T-helper 1 cell (primary cell): ENCODE measurements at regions not wholly inside any gene's neighbourhood (a gene's known extent, or its start where the extent isn't known, plus 50 kb on each side); places are given as distances from the start of the nearest gene placed in this dataset.

Source experiments
- DNase-seq, 5 donors: peaks; one replicate each; pipeline ENCODE4 v3.0.0-alpha.2; 2012 to 2020

DNA sequence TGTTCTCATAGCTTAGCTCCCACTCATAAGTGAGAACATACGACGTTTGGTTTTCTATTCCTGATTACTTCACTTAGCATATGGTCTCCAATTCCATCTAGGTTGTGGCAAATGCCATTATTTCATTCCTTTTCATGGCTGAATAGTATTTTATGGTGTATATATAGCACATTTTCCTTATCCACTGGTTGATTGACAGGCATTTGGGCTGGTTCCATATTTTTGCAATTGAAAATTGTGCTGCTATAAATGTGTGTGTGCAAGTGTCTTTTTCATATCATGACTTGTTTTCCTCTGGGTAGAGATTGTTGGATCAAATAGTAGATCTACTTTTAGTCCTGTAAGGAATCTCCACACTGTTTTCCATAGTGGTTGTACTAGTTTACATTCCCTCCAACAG, 133.0 kb upstream of the TAB2 start:
- no peak for DNase-seq

DNA sequence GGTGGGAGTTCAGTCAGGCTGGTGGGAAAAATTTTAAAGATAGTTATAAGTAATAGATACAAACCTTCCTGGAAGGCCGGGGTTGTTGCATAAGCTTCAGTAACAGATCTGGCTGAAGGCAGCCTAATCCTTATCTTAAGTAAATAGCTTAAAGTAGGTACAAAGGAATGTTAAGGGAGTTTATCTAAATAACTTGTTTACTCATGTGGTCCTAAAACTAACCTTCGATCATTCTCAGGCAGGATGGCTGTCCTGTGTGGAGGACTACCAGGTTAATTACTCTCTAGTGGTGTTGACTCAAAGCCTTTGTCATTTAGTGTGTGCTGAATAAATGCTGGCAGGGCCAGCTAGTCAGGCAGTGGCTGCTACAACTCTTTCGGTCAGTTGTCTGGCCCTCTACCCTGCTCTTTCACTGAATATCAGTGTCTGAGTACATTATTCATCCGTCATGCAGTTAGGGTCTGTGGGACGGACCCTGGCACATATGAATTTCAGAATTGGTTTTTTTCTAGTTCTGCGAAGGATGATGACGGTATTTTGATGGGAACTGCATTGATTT, 131.6 kb upstream of the TAB2 start:
- no peak for DNase-seq

DNA sequence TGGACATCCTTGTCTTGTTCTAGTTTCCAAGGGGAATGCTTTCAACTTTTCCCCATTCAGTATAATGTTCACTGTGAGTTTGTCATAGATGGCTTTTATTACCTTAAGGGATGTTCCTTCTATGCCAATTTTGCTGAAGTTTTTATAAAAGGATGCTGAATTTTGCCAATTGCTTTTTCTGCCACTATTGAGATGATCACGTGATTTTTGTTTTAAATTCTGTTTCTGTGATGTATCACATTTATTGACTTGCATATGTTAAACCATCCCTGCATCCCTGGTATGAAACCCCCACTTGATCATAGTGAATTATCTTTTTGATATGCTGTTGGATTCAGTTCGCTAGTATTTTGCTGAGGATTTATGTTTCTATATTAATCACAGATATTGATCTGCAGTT, 130.6 kb upstream of the TAB2 start:
- no peak for DNase-seq

DNA sequence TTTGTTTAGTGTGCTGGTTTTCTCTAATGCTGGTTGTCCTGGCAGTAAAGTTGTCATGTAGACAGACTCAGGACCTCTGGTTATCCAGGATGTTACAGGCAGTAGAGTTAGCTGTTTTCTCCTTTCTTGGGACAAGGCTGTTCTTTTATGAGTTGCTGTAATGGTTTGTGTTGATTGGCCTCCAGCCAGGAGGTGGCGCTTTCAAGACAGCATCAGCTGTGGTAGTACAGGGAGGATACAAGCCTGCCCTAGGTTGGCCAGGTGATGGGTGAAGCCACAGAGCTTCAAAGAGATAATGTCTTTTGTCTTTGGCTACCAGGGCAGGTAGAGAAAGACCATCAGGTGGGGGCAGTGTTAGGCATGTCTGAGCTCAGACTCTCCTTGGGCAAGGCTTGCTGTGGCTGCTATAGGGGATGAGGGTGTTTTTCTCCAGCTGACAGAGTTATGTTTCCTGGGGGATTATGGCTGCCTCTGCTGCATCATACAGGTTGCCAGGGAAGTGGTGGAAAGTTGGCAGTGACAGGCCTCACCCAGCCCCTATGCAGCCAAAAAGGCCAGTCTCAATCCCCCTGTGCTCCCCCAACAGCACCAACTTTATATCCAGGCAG, 127.2 kb upstream of the TAB2 start:
- DNase-seq: peak in 4 of 5 donors; percentile 13 to 47 (median 17)

DNA sequence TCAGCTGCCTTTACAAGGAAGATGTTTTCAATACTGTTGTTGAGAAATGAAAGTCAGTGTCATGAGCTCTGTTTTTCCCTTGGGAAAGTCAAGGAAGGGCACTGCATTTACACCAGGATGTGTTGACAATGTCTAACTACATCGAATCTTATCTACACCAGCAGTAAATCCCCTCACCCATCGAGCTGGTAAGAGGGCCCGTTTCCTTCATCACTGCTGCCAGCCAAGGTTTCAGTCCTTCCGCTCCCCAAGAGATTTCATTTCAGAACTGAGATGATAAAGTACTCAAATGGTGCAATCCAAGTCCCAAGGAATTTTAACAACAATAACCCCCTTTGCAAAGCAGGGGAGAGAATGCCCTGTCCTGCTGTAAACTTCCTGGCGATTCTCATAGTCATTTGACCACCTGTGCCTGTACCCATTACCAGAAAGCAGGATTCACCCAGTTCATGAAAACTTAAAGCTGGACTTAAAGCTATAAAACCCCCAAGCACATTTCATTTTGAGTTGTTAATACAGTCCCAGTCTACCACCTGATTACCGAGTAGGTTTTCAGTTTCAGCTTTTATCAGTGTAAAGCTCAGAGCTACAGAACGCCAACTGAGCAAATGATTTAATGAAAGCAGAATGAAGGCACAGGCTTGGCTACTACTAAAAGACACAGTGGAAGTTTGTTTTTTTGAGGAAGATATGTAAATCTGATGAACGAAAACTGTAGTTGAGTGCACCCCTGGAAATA, 122.5 kb upstream of the TAB2 start:
- no peak for DNase-seq

DNA sequence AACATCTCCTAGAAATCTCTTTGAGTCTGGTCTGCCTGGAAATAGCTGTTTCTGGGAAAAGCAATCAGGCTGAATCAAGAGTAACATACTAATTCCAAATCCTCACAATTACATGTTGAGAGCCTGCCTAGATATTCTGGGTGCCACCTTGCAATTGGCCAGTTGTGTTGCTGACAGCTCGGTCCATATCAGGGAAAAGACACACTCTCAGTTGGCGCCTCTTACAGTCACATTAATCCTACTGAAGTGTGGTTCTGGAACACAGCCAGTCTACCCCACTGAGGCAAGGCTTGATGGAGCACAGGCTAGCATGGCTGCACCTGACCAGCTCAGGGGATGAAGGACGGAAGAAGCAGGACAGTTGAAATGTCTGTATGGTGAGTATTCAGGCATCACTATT, 121.4 kb upstream of the TAB2 start:
- DNase-seq: no peak

DNA sequence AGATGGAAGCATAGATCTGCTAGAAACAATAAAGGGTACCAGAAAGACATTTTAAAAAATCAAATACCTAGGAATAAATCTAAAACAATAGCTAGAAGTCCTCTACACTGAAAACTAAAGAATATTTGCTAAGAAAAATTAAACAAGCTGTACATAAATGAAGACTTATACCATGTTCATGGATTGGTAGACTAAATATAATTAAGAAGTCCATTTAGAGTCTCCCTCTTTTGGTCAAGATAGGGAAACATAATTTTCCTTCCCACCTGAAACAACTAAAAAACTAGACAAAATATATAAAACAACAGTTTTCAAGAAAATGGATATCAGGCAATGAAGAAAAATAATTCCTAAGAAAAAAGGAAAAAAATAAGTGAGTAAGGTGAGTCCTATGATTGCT, 120.0 kb upstream of the TAB2 start:
- no peak for DNase-seq

DNA sequence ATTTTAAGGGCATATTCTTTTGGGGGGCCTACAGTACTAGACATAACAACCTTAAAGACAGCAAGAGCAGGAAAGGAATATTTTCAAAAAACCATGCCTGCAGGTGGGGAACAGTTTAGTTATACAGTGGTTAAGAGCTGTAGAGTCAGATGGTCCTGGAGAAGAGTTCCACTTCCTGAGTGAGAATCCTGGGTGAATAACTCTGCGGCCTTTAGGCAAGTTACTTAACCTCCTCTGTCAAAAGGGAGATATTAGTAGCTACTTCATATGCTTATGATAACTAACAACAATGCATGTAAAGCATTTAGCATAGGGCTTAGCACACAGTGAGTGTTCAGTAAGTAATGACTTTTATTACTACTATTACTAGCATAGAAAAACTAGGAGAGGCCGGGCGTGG, 119.2 kb upstream of the TAB2 start:
- no peak for DNase-seq

DNA sequence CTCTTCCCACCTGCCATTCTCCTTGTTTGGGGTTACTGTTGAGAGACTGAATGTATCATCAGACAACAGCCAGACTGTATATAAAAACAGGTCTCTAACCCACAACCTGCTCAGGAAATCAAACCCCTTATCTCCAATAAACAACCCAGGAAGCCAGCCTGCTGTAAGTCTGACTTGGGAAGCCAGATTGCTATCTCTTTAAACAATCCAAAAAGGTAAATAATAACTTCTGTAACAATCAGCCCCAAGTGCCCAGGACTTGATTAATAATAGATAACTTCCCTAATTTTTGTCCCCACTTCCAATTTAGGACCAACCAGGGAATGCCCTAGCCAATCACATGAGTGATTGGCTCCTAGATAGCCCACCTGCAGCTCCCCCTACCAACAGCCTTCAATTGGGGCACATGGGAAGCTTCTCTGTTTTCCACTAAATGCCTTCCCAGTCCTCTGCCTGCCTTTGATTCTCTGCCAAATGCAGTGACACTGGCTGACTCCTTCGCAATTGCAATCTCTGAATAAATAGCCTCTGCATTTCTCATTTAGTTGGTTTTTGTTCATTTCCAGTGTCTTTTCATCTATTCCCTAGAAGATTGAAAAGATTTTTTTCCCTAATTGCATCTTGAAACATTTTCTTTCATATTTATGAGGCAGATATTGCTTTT, 117.1 kb upstream of the TAB2 start:
- no peak for DNase-seq

DNA sequence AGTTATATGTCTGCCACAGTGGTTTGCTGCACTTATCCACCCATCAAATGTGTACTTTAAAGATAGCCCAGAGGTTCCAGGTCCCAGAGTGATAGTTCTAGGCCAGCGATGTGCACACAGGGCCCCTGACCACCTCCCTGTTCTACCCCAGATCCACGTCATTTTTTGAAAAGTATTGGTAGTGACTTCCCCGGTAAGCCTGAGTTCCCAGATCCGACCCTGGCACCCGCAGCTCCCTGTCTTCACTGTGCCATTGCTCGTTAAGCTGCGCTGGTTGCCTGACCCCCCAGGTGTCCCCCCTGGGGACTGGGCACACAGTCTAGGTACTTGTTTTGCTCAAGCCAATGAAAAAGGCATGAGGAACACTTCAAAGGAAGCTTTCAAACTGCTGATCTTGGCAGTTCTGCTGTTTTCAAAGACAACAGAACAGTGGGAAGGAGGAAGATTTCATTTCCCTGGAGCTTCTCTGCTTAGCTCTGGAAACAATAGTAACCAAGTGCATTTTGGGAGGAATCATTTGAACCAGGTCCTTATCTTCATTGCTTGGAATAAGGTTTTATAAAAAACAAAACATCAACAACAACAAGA, 116.3 kb upstream of the TAB2 start:
- DNase-seq: no peak

DNA sequence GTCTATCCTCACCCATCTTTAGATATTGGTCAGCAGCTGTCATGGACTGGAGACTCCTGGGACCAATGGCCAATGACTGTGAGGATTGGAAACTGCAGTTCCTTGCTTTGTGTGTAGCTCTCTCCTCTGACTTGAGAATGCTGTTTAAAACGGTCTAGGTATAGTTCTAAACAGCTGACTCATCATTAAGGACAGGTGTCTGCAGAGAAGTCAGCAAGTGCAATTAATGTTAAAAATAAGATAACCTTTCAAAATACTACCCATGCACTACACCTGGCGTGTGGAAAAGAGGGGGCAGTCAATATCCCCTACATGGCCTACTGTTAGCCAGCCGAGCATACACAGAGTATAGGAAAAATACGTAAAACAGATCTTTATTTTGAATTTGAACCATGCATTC, 115.4 kb upstream of the TAB2 start:
- DNase-seq: no peak

DNA sequence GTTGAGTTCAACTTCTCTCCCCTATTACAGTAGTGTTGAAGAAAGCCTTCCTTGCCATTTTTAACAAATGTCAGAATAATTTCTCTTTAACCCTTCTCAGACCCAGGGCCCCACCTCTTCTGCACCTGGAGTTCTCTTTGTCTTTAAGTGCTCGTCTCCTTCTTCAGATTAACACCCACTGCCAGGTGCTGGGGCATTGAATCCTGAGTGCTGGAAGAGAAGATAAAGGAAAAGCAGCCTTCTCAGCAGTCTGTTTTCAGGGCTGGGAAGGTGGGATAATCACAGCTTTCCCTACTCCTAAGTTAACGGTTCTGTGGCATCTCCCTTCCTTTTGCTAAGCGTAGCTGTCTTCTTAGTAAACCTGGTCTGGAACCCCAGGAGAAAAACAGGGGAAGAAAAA, 114.6 kb upstream of the TAB2 start:
- DNase-seq: no peak

DNA sequence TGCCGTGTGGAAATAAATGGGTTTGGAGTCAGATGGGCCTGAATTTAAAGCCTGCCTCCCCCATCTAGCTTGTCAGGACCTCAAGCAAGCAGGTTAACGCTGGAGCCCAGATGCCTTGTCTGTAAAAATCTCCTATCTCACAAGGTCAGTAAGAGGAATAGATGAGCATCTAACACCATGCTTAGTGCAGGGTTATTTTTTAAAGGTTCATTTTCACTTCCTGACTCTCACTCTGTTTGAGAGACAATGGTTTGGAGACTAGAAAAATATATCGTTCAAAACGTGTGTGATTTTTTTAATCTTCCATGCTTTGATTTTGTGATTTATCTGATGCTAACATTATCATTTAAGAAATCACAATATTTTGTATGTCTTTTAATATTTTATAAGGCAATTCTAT, 114.0 kb upstream of the TAB2 start:
- no peak for DNase-seq

DNA sequence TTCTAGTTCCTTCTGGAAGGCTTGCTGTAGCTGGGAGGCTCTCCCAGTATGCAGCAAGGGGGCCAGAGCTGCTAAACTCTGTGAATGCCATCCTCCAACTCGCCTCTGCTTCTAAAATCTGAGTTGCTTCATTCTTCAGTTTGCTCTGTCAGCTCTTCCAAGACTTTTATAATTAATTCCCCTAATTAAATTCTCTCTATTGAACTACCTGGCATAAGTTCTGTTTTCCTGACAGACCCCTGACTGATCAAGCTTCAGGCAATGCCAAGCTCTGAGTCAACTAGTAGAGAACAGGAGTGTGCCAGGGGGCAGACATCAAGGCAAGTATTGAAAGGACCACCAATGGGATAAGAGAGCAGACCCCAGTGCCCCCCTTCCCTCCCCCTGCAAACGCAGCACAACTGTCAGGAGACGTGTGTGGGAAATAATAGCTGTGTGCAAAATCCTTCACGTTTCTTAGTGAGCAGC, 109.3 kb upstream of the TAB2 start:
- DNase-seq: no peak

DNA sequence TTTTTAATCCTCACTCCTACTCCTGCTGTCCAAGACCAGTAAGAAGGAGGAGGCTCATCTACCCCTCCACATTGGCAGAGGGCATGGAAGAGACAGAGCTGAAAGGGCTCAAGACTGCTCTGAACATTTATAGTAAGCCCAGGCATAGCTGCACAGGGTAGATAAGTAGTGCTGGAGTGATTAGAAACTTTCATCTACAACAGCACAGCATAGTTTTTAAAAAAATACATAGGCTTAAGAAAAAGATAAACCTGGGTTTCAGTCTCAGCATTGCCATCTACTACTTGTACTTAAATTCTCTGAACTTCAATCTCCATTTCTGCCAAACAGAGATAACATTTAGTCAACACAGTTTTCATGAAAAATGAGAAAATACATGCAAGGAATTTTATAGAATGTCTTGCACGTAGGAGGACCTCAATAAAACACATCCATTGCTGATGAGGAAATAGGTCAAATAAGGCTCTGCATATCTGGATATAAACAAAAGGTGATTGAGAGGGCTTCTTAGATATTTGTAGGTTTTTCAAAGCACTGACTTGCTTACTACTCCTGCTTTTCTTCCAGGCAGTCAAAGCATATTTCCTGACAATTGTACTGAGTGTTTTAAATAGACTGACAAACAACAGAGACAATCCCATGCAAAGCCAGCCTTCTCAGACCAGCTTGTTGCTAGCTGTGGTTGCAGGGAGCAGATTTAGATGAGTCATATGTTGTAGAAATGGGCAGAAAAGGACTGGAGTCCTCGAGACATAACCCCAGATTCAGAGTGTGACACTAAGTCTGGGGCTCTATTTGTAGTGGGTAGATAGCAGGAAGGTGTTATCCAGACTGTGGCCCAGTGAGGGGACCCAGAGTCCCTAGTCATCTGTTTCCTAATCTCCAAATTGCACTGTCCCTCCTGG, 107.4 kb upstream of the TAB2 start:
- peak in 1 of 5 donors; percentile 84 for DNase-seq

DNA sequence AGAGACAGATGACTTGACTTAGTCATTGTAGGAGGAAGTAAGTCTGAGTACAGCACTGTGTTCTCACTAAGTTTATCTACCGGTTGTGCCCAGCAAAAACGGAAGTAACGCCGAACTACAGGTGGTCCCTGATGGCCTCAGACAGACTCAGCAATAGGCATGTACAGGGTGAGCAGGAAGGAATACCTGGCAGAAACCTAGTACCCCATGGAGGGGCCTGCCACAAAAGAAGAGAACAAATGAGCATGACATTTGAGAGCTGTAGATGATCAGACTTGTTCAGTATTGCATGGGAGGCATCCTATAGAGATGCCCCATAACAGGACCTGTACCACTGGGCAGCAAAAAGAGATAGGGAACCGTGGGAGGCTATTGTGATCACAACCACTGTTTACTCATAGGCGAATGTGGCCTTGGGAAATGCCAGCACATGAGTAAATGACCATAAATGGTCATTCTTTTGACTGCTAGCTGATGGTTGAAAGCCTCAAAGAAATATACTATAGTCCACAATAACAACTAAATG, 106.4 kb upstream of the TAB2 start:
- DNase-seq: peak in 1 of 5 donors; percentile 72

DNA sequence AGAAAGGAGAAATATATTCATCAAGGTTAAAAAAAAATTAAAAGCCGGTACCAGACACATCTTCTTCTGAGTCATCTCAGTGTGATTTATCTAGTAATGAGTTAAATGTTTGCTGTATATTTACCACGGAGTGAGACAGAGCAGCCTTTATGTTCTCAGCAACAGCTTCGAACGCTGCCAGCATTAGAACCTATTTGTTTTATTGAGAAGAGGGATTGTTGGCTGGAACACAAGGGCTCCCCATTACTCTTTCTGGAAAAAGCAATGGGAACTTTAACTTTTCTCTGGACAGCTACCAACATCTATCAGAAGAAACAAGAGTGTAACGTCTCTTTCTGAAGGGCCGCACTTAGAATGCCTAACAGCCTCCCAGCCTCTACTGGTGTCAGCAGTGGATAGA, 105.3 kb upstream of the TAB2 start:
- peak in 1 of 5 donors; percentile 47 for DNase-seq

DNA sequence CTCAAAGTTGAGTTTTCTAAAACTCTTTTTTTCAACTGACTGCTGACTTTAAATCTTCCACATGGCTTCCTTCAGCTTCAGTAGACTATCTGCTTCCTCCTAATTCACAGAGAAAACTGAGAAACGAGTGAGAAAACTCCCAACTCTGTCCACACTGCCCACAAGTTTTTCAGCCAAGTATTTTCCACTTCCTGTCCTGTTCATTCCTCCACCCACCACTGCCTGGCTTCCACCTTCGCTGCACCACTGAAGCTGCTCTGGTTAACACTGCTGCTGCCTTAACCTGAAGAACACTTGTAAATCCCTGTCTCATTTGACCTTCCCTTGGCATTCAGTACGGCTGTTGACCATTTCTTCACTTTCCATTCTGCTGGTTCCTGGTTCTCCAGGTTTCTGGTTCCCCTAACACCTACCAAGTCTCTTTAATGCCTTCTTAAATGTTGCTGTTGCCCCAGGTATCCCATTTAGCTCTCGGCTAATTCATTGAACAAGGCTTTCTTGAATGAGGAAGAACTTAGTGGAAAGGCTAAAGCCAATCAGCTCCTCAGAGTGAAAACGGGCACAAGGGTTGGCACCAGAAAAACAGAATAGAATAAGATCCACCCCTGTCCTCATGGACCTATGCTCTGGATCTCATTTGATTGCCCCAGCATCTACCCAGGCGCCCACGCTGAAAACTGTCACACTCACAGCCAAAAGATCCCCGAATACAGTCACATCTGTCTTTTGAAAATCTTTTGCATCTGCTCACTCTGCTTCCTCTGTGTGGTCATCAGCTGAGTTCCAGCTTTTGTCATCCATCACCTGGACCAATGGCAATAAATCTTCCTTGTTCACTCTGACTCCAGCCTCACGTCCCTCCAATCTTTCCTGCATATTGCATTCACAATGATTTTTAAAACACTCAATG, 104.4 kb upstream of the TAB2 start:
- peak in 1 of 5 donors; percentile 56 for DNase-seq

DNA sequence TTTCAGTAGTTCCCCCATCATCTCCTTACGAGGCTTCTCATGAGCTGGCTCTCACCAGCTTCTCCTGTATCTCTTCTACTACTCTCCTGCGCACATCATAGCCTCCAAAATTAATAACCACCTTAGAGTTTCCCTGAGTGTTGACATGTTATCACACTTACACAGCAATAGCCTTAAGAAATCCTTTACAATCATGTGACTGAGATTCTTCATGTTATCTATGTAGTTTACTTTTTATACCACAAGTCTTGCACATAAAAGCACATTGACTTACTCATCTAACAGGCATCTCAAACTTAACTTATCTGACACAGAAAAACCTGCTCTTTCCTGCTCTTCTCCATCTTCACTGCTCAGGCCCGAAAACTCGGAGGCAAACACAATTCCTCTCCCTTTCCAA, 103.7 kb upstream of the TAB2 start:
- peak in 1 of 5 donors; percentile 24 for DNase-seq

DNA sequence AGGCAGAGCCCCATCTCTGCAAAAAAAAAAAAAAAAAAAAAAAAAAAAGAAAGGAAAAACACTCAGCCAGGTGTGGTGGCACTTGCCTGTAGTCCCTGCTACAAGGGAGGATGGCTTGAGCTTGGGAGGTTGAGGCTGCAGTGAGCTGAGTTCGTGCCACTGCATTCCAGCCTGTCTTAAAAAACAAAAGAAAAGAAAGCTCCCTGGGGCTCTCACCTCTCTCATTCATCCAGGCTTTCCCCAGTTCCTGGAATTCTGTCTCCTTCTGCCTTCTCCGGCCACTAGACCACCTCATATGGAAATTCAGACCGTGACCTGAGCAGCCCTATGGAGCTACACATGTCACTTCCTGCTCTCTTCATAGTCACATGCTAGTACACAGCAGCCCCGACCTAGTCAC, 101.1 kb upstream of the TAB2 start:
- DNase-seq: no peak

DNA sequence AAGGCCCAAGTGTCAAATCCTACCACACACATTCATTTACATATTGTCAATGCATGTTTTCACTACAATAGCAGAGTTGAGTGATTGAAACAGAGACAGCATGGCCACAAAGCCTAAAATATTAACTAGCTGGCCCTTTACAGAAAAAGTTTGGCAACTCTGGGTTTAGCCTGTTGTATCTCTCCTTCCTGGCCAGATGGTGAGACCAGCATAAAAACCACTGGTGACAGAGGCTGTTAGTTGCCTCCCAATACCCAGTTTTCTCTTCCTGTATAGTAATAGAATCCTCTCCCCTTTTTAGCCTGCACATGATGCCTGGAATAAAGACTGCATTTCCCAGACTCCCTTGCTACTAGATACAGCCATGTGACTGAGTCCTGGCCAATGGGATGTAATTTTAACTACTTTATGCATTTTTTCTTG, 100.0 kb upstream of the TAB2 start:
- peak in 1 of 5 donors; percentile 49 for DNase-seq
